T-cell (primary cell): ENCODE measurements at regions not wholly inside any gene's neighbourhood (a gene's known extent, or its start where the extent isn't known, plus 50 kb on each side); places are given as distances from the start of the nearest gene placed in this dataset.
A peak's percentile ranks its signal among the peaks of the same experiment; 100 is the strongest.

Experiments used
- ATAC-seq, 4 experiments: fragments of 200-7000 bp in 3 of 4; fragments of 150-1000 bp in 1 of 4; cut with Tn5 transposase; replicated peaks in 1 of 4; 1 replicate in 3 of 4; 2 replicates in 1 of 4; pipeline ENCODE4 v1.10.0; 2021; ENCODE audit warnings: moderate library complexity in 3 of 4, mild to moderate bottlenecking in 2 of 4, moderate number of reproducible peaks in 1 of 4
- CTCF ChIA-PET, 2 donors: fragments of 300-600 bp; sonication (Branson Sonifier 250); formaldehyde crosslinking; loops; one replicate each; lab custom pipeline; 2022; ENCODE audit warnings: antibody characterized with exemption in 2 of 2; lab: Charles Lee
- POLR2A ChIA-PET, 2 donors: fragments of 300-600 bp; sonication (Branson Sonifier 250); formaldehyde crosslinking; loops; one replicate each; lab custom pipeline; 2022; ENCODE audit warnings: antibody characterized with exemption in 2 of 2; lab: Charles Lee
- DNase-seq, 35 experiments: peaks; one replicate each; pipeline versions ENCODE4 v3.0.0 to v3.0.0-alpha.2; 2013 to 2023
- H3K27ac ChIP-seq: one replicate; pipeline ENCODE4 v1.5.1; 2013; ENCODE audit warnings: low read length
- H3K27me3 ChIP-seq, 2 experiments: replicated peaks in 1 of 2; 1 replicate in 1 of 2; 2 replicates in 1 of 2; pipeline versions ENCODE4 v1.6.1 to v1.7.0; 2013; ENCODE audit warnings: low read length in 1 of 2, mixed read lengths in 1 of 2; ENCODE audit not compliant: control insufficient read depth in 2 of 2, insufficient read depth in 2 of 2; ENCODE audit errors: extremely low read depth in 1 of 2
- H3K36me3 ChIP-seq, 2 donors: 1 replicate in 1 of 2; 2 replicates in 1 of 2; pipeline versions ENCODE4 v1.6.1 to v1.7.0; 2013; ENCODE audit warnings: low read length in 1 of 2; ENCODE audit not compliant: control insufficient read depth in 2 of 2, insufficient read depth in 1 of 2; ENCODE audit errors: extremely low read depth in 1 of 2
- H3K4me1 ChIP-seq, 2 experiments: 1 replicate in 1 of 2; 2 replicates in 1 of 2; pipeline versions ENCODE4 v1.6.1 to v1.7.0; 2013; ENCODE audit warnings: low read length in 2 of 2, mixed read lengths in 1 of 2; ENCODE audit not compliant: insufficient read depth in 2 of 2, control insufficient read depth in 1 of 2; ENCODE audit errors: extremely low read depth in 1 of 2
- H3K4me3 ChIP-seq, 2 donors: 1 replicate in 1 of 2; 2 replicates in 1 of 2; pipeline versions ENCODE4 v1.5.1 to v1.7.0; 2013; ENCODE audit warnings: mild to moderate bottlenecking in 2 of 2, low read length in 1 of 2, moderate library complexity in 1 of 2; ENCODE audit not compliant: control insufficient read depth in 1 of 2; ENCODE audit errors: extremely low read depth in 1 of 2
- H3K9me3 ChIP-seq: 2 replicates; pipeline ENCODE4 v1.7.0; 2013
- H3K27ac Mint-ChIP-seq, 2 donors: one replicate each; pipeline ENCODE4 v1.8.0; 2020 to 2021; ENCODE audit warnings: mild to moderate bottlenecking in 2 of 2, mixed read lengths in 2 of 2
- H3K27me3 Mint-ChIP-seq, 2 donors: one replicate each; pipeline ENCODE4 v1.8.0; 2021 to 2022; ENCODE audit warnings: mixed read lengths in 2 of 2
- H3K36me3 Mint-ChIP-seq: one replicate; pipeline ENCODE4 v1.8.0; 2021; ENCODE audit warnings: mixed read lengths
- H3K4me1 Mint-ChIP-seq, 3 donors: one replicate each; pipeline ENCODE4 v1.8.0; 2020 to 2022; ENCODE audit warnings: mixed read lengths in 3 of 3, mild to moderate bottlenecking in 1 of 3
- H3K4me3 Mint-ChIP-seq, 3 donors: one replicate each; pipeline ENCODE4 v1.8.0; 2020 to 2022; ENCODE audit warnings: mild to moderate bottlenecking in 3 of 3, mixed read lengths in 3 of 3, moderate library complexity in 3 of 3
- H3K9me3 Mint-ChIP-seq, 3 donors: one replicate each; pipeline ENCODE4 v1.8.0; 2020 to 2022; ENCODE audit warnings: mixed read lengths in 3 of 3
- WGBS: methylation state at CpG from one replicate; pipeline ENCODE4 v1.1.5; 2013; ENCODE audit warnings: missing lambda C conversion rate; ENCODE audit not compliant: insufficient coverage; 5-methylcytosine and 5-hydroxymethylcytosine counted together

- no peak overlapping the region for H3K4me3 Mint-ChIP-seq
- ATAC-seq (no peak), DNase-seq (no peak)
- Histone ChIP-seq H3K36me3 (no peaks in the 10 kb centered on the region), H3K27ac (no peak overlapping the region), H3K27me3 (no peaks in the 10 kb centered on the region), H3K4me1 (no peaks in the 10 kb centered on the region), H3K9me3 (no peaks in the 10 kb centered on the region), H3K4me3 (no peak overlapping the region)
- WGBS: 96% methylated on average over 5 of the region's 13 CpGs
- no peaks in the 10 kb centered on the region for H3K9me3 Mint-ChIP-seq
- H3K27me3 Mint-ChIP-seq: peaks cover 0 to 4% of the 10 kb centered on the region in 2 donors
- H3K36me3 Mint-ChIP-seq: no peaks in the 10 kb centered on the region
- H3K4me1 Mint-ChIP-seq: no peaks in the 10 kb centered on the region
- CTCF ChIA-PET: no interaction called here
- no peak overlapping the region for H3K27ac Mint-ChIP-seq
- POLR2A ChIA-PET: interaction anchor here in 1 of 2 donors (0.5 kb wide), 1 partner anchor 328 kb away, joined by 3 read pairs; no protein-coding TSS in a partner anchor
Measured at GRCh38 chr2:143909577-143910353, 610.2 kb downstream of the ZEB2 start.

GRCh38 chr2:143908843-143909242 is 611.1 kb downstream of the ZEB2 start:
- no peaks in the 10 kb centered on the region for H3K27me3 ChIP-seq
- DNase-seq (no peak), ATAC-seq (no peak)
- WGBS: 90% methylated on average over 3 of the region's 7 CpGs
- H3K4me3 ChIP-seq: no peak overlapping the region
- no peaks in the 10 kb centered on the region for H3K4me1 Mint-ChIP-seq
- no peak overlapping the region for H3K4me3 Mint-ChIP-seq
- H3K9me3 Mint-ChIP-seq: no peaks in the 10 kb centered on the region
- ChIA-PET CTCF (interaction anchor here in 1 of 2 donors (0.5 kb wide), 1 partner anchor 51 kb away, joined by 3 read pairs; no protein-coding TSS in a partner anchor), POLR2A (no interaction called here)
- no peak overlapping the region for H3K27ac Mint-ChIP-seq
- H3K4me1 ChIP-seq: no peaks in the 10 kb centered on the region
- no peaks in the 10 kb centered on the region for H3K36me3 Mint-ChIP-seq
- peaks cover 0 to 4% of the 10 kb centered on the region in 2 donors for H3K27me3 Mint-ChIP-seq
- no peaks in the 10 kb centered on the region for H3K36me3 ChIP-seq
- H3K9me3 ChIP-seq: no peaks in the 10 kb centered on the region
- no peak overlapping the region for H3K27ac ChIP-seq

GRCh38 chr2:143907801-143908200 is 612.1 kb downstream of the ZEB2 start:
- H3K4me3 ChIP-seq: no peak overlapping the region
- Mint-ChIP-seq H3K36me3 (no peaks in the 10 kb centered on the region), H3K27ac (no peak overlapping the region), H3K27me3 (peaks cover 0 to 4% of the 10 kb centered on the region in 2 donors), H3K4me3 (no peak overlapping the region), H3K4me1 (peaks cover 0 to 6% (median 0%) of the 10 kb centered on the region in 3 donors), H3K9me3 (no peaks in the 10 kb centered on the region)
- no peaks in the 10 kb centered on the region for H3K4me1 ChIP-seq
- 86% methylated on average over 3 of the region's 7 CpGs for WGBS
- ChIA-PET POLR2A (no interaction called here), CTCF (no interaction called here)
- H3K36me3 ChIP-seq: no peaks in the 10 kb centered on the region
- H3K27ac ChIP-seq: no peak overlapping the region
- no peak for DNase-seq
- no peaks in the 10 kb centered on the region for H3K9me3 ChIP-seq
- H3K27me3 ChIP-seq: no peaks in the 10 kb centered on the region
- no peak for ATAC-seq

GRCh38 chr2:143906850-143907249 is 613.1 kb downstream of the ZEB2 start:
- DNase-seq: no peak
- Histone ChIP-seq H3K27me3 (no peaks in the 10 kb centered on the region), H3K9me3 (no peaks in the 10 kb centered on the region), H3K27ac (no peak overlapping the region), H3K36me3 (no peaks in the 10 kb centered on the region), H3K4me1 (no peaks in the 10 kb centered on the region), H3K4me3 (no peak overlapping the region)
- Mint-ChIP-seq H3K4me1 (peaks cover 0 to 6% (median 0%) of the 10 kb centered on the region in 3 donors), H3K9me3 (no peaks in the 10 kb centered on the region), H3K27ac (no peak overlapping the region), H3K4me3 (no peak overlapping the region), H3K27me3 (peaks cover 0 to 4% of the 10 kb centered on the region in 2 donors), H3K36me3 (no peaks in the 10 kb centered on the region)
- 100% methylated on average over 3 of the region's 4 CpGs for WGBS
- CTCF ChIA-PET: no interaction called here
- POLR2A ChIA-PET: no interaction called here
- ATAC-seq: no peak

- Mint-ChIP-seq H3K27ac (no peak overlapping the region), H3K27me3 (peaks cover 0 to 4% of the 10 kb centered on the region in 2 donors), H3K36me3 (no peaks in the 10 kb centered on the region), H3K9me3 (no peaks in the 10 kb centered on the region), H3K4me1 (peaks cover 0 to 6% (median 0%) of the 10 kb centered on the region in 3 donors), H3K4me3 (no peak overlapping the region)
- Histone ChIP-seq H3K27me3 (no peaks in the 10 kb centered on the region), H3K9me3 (no peaks in the 10 kb centered on the region), H3K4me1 (no peaks in the 10 kb centered on the region), H3K36me3 (no peaks in the 10 kb centered on the region), H3K4me3 (no peak overlapping the region), H3K27ac (no peak overlapping the region)
- POLR2A ChIA-PET: no interaction called here
- DNase-seq (no peak), ATAC-seq (no peak)
- no CpG with 5 or more reads among the region's 4 CpGs for WGBS
- CTCF ChIA-PET: no interaction called here
Measured at GRCh38 chr2:143905587-143905986, 614.3 kb downstream of the ZEB2 start.

GRCh38 chr2:143903172-143903856 is 616.6 kb downstream of the ZEB2 start:
- Mint-ChIP-seq H3K4me3 (no peak overlapping the region), H3K4me1 (peaks cover 0 to 6% (median 0%) of the 10 kb centered on the region in 3 donors), H3K27me3 (no peaks in the 10 kb centered on the region), H3K27ac (no peak overlapping the region), H3K9me3 (no peaks in the 10 kb centered on the region), H3K36me3 (no peaks in the 10 kb centered on the region)
- no peaks in the 10 kb centered on the region for H3K27me3 ChIP-seq
- H3K4me3 ChIP-seq: no peak overlapping the region
- no peak overlapping the region for H3K27ac ChIP-seq
- CTCF ChIA-PET: interaction anchor here in 1 of 2 donors (0.6 kb wide), 1 partner anchor 9 kb away, joined by 3 read pairs; no protein-coding TSS in a partner anchor
- POLR2A ChIA-PET: no interaction called here
- no peaks in the 10 kb centered on the region for H3K4me1 ChIP-seq
- H3K36me3 ChIP-seq: no peaks in the 10 kb centered on the region
- no peak for ATAC-seq
- WGBS: 65% methylated on average over 3 of the region's 5 CpGs
- peak in 1 of 35 experiments; percentile 8 for DNase-seq
- no peaks in the 10 kb centered on the region for H3K9me3 ChIP-seq
